HG03558 (cell line): ENCODE measurements at regions not wholly inside any gene's neighbourhood (a gene's known extent, or its start where the extent isn't known, plus 50 kb on each side); places are given as distances from the start of the nearest gene placed in this dataset.

Experiments
- ATAC-seq: cut with Tn5 transposase; IDR thresholded peaks from one replicate; pipeline ENCODE4 v1.9.1; 2021; ENCODE audit warnings: moderate number of reproducible peaks; ENCODE audit not compliant: unreplicated experiment; ENCODE audit errors: extremely low read depth

DNA sequence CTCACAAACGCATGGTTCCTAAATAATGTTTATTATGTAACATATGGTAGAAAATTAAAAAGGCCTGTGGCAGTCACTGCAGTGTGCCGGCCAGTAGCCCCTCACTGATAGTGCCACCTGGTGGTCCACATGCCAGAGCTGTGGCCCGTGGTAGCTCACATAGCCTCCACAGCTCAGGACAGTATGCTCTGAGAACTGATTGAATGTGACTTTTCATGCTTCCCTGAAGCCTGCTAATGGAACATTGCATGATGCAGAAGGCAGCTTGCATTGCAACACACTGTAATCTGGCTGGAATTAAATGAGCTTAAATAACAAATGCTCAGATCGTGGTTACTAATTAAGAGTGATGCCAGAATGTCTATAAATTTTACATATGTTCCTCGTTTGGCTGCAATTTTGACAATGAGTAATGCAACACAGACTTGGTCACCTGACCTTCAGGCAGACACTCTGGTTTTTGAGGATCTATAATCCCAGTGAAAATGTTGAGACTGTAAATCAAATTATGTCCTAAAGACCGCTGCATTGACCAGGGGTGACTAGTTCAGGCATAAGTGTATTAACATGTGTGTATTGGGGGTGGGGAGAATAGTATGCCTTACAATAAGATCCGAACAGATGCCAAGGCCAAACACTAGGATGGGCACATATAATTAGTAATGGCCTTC is 566.4 kb downstream of the METTL15 start:
- ATAC-seq: no peak

DNA sequence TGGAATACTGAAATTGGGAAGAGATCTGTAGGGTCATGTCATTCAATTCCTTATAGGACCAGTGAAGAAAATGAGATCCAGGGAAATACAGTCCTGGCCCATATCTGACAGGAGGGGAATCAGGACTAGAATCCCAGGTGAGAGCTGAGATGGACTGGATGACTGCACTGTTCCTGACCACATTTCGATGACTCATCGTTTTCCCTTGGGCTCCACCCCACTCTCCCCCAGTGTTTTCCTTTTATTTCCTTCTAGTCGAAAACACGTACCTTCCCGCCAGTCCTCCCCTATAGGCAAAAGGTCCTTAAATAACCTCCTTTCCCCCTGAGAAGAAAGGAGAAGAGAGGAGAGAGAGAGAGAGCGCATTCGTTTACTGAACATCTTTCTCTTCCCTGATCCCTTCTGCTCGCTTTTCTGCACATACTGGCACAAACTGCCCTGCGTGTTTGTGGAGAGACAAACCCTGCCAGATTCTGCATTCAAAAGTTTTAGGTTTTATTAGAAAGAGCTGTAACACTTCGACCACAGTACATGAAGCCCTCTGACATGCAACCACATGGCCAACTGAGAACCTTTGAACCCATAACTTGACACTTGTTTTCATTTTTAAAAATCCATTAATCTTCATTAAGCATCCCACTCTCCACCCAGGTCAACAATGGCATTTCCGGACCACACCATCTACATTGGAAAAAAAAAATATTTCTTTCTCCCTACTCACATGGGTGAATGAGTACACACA is 565.7 kb downstream of the METTL15 start:
- ATAC-seq: no peak

DNA sequence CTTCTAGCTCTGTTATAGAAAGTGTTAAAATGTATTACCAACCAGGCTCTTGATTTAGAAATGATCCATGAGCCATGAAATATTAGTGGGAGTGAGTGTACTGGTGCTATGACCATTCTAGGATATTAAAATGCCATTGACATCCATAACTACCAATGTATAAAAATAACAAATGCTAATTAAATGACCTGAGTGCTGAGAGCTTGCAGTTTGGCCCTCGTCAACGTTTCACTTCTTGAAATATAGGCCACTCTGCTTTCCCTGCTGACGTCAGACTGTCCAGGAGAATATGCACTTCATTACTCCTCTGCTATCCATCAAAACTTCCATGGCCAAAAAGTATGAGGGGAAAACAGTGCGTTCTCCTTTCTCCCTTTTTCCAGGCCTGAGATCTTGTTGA is 563.1 kb downstream of the METTL15 start:
- ATAC-seq: no peak

DNA sequence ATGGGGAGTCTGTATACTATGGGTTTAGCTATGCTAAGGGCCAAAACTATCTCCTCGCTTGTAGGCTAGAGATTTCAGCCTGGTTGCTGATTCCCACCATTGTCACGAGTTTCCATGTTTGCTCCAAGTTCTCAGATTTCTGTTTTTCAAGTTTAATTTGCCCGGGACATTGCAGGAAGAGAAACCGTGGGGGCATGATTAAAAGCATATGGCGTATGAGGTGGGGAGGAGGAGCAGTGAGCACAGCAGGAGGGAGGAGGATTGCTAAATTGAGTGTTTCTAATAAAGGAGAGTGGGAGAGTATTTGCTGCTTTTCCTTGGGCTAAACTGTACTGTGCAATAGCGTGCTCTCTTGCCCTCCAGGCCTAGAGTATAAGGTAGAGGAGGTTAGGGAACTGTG is 558.4 kb downstream of the METTL15 start:
- ATAC-seq: no peak

DNA sequence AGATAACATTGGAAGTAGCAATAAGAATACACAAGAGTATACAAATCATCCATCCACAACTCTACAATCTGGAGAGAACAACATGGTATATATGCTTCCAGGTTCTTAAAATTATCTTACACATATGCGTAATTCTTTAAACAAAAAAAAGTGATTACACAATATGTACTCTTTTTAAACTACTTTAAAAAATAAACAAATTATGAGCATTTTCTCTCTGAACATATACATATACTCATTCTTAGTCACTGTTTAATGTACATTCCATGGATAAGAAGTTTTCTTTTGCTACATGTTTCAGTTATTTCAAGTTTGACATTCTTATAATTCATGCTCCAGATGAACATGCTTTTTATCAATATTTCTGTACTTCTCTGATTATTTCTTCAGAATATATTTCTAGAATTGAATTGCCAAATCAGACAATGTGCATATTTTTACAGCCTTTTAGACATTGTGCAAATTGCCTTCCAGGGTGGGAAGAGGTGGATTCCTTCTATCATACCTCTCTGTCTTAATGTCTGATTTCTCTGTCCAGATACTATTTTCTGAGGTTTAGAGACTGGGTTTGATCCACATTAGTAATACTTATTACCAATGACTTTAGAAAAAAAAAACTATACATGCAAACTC is 551.6 kb downstream of the METTL15 start:
- ATAC-seq: no peak

DNA sequence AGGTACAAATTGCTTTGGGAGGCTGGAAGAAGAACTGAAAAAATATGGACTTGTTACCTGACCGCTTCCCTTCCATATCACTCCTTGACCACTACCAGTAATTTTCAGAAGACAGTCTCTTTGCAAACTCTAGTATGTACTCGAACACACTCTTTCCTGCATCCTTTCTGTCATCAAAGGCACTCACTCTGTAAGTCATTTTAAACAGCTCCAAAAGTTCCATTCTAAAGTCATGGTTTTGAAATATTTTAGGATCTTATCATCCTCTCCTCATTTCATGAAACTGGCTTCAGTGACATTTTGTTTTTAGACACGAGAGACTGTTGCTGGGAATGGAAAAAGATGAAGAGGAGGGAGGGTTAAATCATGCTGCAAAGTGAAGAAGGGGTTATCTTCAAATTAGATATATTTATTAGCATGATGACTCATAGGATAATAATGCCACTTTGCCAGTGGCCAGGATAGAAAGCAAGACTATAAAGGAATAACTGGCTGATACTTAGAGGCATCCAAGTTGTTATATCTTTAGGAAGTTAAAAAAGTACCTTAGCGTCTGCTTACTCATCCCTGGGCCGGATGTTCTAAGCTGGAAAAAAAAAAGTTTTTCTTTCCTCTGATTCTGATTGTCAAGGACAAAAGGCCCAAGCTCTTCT is 549.3 kb downstream of the METTL15 start:
- ATAC-seq: no peak

DNA sequence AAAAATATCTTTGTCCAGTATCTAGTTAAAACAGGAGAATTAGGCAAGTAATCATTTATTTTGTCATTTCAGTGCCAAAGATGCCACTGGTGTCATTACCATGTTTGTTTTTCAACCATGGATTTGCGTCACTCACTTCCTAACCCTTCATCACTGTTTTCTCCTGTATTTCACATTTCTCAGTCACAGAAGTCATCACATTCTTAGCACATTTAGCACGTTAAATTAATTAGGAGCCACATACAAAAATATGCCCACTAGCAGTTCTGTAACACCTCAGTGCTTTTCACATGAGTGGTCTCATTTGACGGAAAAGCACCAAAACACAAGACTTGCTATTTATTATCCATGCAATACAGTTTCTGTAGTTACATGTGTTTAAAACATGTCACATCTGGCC is 546.0 kb downstream of the METTL15 start:
- no peak for ATAC-seq

DNA sequence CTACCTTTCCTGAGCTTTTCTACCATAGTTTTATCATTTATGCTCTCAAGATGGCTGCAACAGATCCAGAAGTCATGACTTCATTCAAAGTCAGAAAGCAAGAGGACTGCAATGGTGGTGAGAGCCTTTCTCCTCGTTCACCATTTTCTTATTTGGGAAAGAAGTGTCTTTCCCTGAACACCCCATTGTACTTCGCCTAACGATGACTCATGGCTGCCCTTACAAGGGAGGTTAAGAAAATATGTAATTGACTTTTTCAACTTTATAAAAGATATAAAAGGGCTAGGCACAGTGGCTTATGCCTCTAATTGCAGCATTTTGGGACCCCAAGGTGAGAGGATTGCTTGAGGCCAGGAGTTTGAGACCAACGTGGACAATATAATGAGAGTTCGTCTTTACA is 541.7 kb downstream of the METTL15 start:
- no peak for ATAC-seq

DNA sequence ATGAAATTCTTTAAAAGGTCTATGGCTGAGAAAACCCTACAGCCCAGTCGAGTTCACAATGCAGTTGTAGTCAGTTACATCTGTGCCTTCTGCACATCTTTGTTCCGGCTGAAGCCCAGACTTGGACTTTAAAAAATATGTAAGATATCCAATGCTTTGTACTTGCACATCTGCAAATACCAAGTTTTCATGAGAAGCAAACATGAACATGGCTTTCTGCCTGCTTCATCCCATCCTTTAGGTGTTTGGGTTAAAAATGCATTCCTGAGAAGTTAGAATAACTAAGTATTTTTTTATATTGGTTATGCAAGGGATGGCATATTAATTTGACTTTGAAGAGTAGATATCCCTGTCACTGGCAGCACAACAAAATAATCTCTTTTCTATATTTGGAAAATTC is 528.4 kb downstream of the METTL15 start:
- no peak for ATAC-seq

DNA sequence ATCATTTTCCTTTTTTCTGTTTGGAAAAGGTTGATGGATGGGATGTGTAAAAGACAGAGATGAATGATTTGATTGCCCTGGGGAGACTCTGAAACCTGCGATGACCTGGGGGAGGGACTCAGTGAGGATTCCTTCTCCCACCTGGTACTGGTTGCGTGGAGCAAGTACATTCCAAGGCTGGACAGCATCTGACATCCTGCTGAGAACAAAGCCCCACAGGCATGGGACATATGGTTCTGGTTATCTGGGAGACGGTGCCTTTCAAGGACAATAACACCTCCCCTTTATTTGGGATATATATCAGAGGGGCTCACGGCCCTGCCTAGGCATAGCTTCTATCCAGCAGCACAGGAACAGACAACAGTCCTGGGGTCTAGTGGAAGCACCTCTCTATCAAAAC is 527.8 kb downstream of the METTL15 start:
- no peak for ATAC-seq

DNA sequence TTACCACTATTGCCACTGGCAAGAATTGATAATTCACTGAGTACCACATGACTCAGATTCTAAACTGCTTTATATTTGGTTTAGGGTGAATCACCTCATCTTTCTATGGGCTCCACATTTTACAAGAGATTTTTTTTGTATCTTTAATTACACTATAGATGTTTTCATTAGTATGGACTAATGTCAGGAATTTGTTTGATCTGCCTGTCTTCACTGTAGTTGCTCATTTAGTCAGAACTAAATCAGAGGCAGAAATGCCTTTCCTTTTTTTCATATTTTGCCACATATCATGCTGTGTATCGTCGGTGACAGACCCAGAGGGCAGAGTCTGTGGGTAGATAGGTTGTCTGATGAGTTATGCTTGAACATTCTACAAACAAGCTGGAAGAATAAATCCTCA is 524.1 kb downstream of the METTL15 start:
- ATAC-seq: no peak

DNA sequence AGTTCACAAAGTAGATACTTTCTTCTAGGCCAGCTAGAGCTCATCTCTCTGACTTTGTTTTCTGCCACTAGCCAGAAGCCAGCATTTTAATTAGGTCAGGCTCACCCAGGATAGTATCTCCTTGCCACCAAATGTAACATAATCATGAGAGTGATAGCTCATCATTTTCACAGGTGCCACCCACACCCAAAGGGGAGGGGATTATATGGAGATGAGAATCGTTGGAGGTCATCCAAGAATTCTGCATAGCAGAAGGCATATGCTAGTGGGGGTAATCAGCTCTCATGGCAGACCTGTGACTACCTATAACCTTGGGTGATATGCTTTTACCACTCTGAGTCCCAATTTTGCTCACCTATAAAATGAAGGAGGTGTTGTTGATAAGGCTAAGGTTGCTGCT is 523.0 kb downstream of the METTL15 start:
- no peak for ATAC-seq

DNA sequence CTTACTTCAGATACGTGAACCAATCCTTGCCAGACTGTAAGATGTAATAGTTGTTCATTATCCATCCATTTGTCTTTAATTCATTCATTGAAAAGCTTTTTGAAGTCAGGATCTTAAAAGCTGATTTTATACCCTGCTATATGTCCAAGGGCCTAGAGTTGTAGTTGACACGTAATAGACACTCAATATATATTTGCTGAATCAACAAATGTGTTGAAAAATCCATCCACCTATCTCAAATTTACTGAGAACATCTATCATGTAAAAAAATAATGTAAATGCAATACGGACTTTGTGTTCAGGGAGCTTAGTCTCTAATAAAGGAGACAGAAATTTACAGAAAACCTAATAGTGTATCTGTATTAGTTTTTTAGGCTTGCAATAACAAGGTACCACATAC is 521.0 kb downstream of the METTL15 start:
- no peak for ATAC-seq

DNA sequence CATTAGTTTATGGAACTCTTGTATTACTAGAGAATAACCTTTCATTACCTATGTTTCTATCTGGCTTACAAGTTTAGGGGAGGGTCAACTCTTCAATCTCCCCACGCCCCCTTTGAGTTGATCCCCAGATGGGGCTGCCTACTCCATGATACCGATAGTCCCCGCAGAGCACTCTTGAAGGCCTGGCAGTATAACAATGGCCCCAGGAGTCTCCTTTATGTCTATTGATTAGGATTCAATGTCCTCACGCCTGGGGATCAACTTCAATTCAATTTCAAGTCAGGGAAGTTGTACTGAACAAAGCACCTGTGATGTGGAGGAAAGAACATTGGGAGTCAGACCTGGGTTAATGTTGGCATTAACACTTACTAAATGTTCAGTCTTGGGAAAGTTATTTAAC is 520.2 kb downstream of the METTL15 start:
- ATAC-seq: no peak

DNA sequence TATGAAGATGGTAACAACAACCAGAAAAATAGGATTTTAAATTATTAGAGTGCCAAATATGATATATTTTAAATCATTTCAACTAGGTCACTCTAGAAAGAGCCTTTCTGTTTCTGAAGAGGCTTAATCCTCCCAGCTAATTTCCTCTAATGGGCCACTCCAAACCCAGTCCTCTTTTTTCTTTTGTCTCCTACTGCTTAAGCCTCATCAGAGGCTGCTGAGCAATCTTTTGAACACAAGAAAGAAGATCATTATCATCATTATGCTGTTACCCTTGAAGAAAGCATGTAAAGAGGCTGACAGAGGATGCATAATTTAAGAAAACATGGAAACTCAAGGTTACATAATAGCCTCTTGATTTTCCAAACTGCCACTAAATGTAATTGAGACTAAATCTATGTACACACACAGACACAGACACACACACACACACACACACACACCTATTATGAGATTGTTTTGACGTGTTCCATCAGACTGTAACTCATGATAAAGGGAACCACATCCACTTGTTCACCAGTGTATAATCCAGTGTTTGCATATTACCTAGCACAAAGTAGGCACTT is 519.6 kb downstream of the METTL15 start:
- no peak for ATAC-seq

DNA sequence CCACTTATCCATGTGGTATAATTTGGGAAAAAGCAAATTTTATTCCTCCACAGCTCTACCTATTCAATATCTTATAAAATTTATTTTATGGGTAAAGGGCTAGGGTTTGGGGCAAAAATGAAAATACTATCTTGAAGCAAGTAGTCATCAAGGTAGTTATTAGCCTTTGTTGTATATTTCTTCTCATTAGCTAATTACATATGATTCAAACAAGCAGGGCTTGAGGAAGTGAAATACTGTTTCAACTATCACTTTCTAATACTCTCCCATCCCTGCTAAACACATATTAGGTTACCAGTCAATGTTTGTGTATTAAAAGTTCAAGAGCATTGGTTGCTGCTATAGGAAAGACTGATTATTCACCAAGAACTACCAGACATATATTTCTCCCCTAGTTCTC is 517.3 kb downstream of the METTL15 start:
- ATAC-seq: no peak

DNA sequence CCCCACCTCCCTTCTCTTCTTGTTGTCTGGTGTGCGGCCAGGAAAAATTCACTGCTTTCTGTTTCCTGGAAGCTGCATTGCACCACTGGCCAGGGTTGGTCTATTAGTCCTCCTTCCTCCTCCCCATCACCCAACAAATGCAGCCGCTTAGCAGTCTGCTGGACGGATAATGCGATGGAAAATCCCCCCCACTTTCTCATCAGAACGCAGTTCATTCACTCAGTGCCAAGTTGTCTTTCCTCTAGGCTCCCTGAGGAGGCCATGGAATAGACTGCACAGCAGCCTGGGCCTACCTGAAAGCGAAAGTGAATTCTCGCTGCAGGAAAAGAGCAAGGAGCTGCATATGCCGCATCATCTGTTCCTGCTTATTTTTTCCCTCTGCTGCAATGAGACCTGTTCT is 513.6 kb downstream of the METTL15 start:
- ATAC-seq: no peak

DNA sequence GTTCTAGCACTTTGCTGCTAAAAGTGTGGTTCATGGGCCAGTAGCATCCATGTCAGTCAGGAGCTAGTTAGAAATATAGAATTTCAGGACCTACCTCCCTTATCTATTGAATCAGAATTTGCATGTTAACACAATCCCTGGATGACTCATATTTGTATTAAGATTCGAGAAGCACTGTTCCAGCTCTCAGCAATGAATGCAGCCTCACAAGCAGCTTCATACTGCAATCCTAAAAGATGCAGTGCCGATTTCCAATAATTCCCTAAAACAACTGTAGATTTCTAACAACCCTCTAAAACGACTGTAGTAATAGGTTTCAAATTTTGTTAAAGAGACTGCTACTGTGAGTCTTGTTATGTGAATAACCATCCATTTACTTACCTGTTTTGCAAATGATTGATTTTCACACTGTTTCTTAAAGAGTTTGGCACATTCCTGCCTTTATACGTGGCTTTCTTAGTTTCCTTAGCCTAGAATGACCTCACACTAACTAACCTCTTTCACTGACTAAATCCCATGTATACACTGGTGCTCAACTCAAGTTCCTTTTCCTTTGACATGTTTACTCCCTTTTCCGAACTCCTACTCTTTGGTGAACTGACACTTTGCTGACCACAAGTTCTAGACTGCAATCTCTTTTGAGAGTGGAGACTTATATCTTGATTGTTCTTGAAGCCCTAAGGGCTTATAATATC is 511.8 kb downstream of the METTL15 start:
- no peak for ATAC-seq

DNA sequence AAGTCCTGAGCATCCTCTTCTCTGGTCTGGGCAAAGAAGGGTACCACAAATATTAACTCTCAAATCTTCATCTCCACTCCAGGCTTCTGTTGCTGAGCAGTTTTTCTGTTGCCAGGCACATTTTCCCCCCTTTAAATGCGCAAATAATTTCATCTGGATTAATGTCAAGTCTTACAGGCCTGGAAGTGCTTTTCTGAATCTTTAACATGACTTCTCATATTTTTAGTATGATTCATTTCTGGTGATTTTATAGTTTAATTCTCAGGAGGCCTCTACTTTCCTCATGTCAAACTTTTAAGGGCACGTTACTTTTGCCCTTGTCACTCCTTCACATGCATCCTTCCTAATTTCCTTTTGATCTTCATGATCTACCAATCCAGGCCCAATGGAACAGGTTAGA is 510.2 kb downstream of the METTL15 start:
- no peak for ATAC-seq
